Ectodermal cell (in vitro differentiated cells): ENCODE measurements at regions not wholly inside any gene's neighbourhood (a gene's known extent, or its start where the extent isn't known, plus 50 kb on each side); places are given as distances from the start of the nearest gene placed in this dataset.

ENCODE experiments used
- H3K27ac ChIP-seq: 2 replicates; pipeline ENCODE4 v1.7.0; 2013; ENCODE audit warnings: mild to moderate bottlenecking, low read depth, low read length; ENCODE audit not compliant: insufficient read depth, poor library complexity, severe bottlenecking
- H3K27me3 ChIP-seq: 2 replicates; pipeline ENCODE4 v1.7.0; 2013; ENCODE audit warnings: mild to moderate bottlenecking, low read length; ENCODE audit not compliant: insufficient read depth, control insufficient read depth, poor library complexity, severe bottlenecking
- H3K36me3 ChIP-seq: one replicate; pipeline ENCODE4 v1.7.0; 2013; ENCODE audit warnings: low read length; ENCODE audit not compliant: control insufficient read depth, insufficient read depth
- H3K4me1 ChIP-seq: one replicate; pipeline ENCODE4 v1.7.0; 2013; ENCODE audit warnings: low read length; ENCODE audit not compliant: control insufficient read depth, insufficient read depth
- H3K4me3 ChIP-seq: 2 replicates; pipeline ENCODE4 v1.7.0; 2013; ENCODE audit warnings: low read depth, low read length, control low read depth; ENCODE audit not compliant: insufficient read depth
- H3K9me3 ChIP-seq: 2 replicates; pipeline ENCODE4 v1.7.0; 2013; ENCODE audit warnings: mild to moderate bottlenecking, low read length, moderate library complexity; ENCODE audit not compliant: control insufficient read depth
- WGBS, 2 experiments: methylation state at CpG; one replicate each; pipeline ENCODE4 v1.1.7; 2013; ENCODE audit warnings: missing lambda C conversion rate in 2 of 2; 5-methylcytosine and 5-hydroxymethylcytosine counted together

GRCh38 chr3:73945541-73945940, 320.8 kb upstream of the PDZRN3 start:
- Histone ChIP-seq H3K27ac (no peak overlapping the region), H3K9me3 (no peaks in the 10 kb centered on the region), H3K4me1 (no peaks in the 10 kb centered on the region), H3K27me3 (no peaks in the 10 kb centered on the region), H3K36me3 (no peaks in the 10 kb centered on the region), H3K4me3 (no peak overlapping the region)
- WGBS, 2 experiments, result 93 to 97% methylated on average over 4 of the region's 4 CpGs

- no peaks in the 10 kb centered on the region for H3K4me1 ChIP-seq
- no peaks in the 10 kb centered on the region for H3K27me3 ChIP-seq
- H3K27ac ChIP-seq, result no peak overlapping the region
- H3K9me3 ChIP-seq, result no peaks in the 10 kb centered on the region
- H3K4me3 ChIP-seq, result no peak overlapping the region
- no peaks in the 10 kb centered on the region for H3K36me3 ChIP-seq
These were observed 315.2 kb upstream of the PDZRN3 start for GRCh38 chr3:73939985-73940384.

GRCh38 chr3:73933585-73933984, 308.8 kb upstream of the PDZRN3 start:
- Histone ChIP-seq H3K27ac (no peak overlapping the region), H3K9me3 (no peaks in the 10 kb centered on the region), H3K4me3 (no peak overlapping the region), H3K4me1 (no peaks in the 10 kb centered on the region), H3K36me3 (no peaks in the 10 kb centered on the region), H3K27me3 (no peaks in the 10 kb centered on the region)
- WGBS, 2 experiments, result 93 to 94% methylated on average over 3 of the region's 3 CpGs

GRCh38 chr3:73927203-73927570, 302.4 kb upstream of the PDZRN3 start:
- no peak overlapping the region for H3K27ac ChIP-seq
- H3K4me1 ChIP-seq, result no peaks in the 10 kb centered on the region
- WGBS, 2 experiments, result 73% methylated on average over 4 of the region's 4 CpGs; no CpG with 5 or more reads in 1 of the 2 experiments
- H3K9me3 ChIP-seq, result no peaks in the 10 kb centered on the region
- no peak overlapping the region for H3K4me3 ChIP-seq
- H3K27me3 ChIP-seq, result no peaks in the 10 kb centered on the region
- H3K36me3 ChIP-seq, result no peaks in the 10 kb centered on the region

GRCh38 chr3:73926360-73927202, 301.8 kb upstream of the PDZRN3 start:
- no peaks in the 10 kb centered on the region for H3K9me3 ChIP-seq
- 72 to 76% methylated on average over 5 of the region's 5 CpGs for WGBS, 2 experiments
- no peak overlapping the region for H3K4me3 ChIP-seq

GRCh38 chr3:73925011-73925410, 300.3 kb upstream of the PDZRN3 start:
- Histone ChIP-seq H3K4me3 (no peak overlapping the region), H3K27ac (no peak overlapping the region), H3K9me3 (no peaks in the 10 kb centered on the region), H3K36me3 (no peaks in the 10 kb centered on the region), H3K27me3 (no peaks in the 10 kb centered on the region), H3K4me1 (no peaks in the 10 kb centered on the region)
- WGBS, 2 experiments, result 95 to 96% methylated on average over 3 of the region's 3 CpGs

More at GRCh38 chr3:73926360-73927202, 301.8 kb upstream of the PDZRN3 start:
- H3K36me3 ChIP-seq, result no peaks in the 10 kb centered on the region
- no peak overlapping the region for H3K27ac ChIP-seq
- H3K27me3 ChIP-seq, result no peaks in the 10 kb centered on the region
- no peaks in the 10 kb centered on the region for H3K4me1 ChIP-seq

GRCh38 chr3:73924048-73924447, 299.3 kb upstream of the PDZRN3 start:
- no peaks in the 10 kb centered on the region for H3K4me1 ChIP-seq
- no peaks in the 10 kb centered on the region for H3K36me3 ChIP-seq
- no peak overlapping the region for H3K4me3 ChIP-seq
- no peak overlapping the region for H3K27ac ChIP-seq
- H3K27me3 ChIP-seq, result no peaks in the 10 kb centered on the region
- H3K9me3 ChIP-seq, result no peaks in the 10 kb centered on the region
- 91 to 92% methylated on average over 4 to 6 of the region's 6 CpGs for WGBS, 2 experiments

GRCh38 chr3:73917643-73918042, 292.9 kb upstream of the PDZRN3 start:
- Histone ChIP-seq H3K36me3 (no peaks in the 10 kb centered on the region), H3K27ac (no peak overlapping the region), H3K9me3 (no peaks in the 10 kb centered on the region), H3K4me3 (no peak overlapping the region), H3K4me1 (no peaks in the 10 kb centered on the region), H3K27me3 (no peaks in the 10 kb centered on the region)
- WGBS, 2 experiments, result 90 to 94% methylated on average over 2 of the region's 2 CpGs

GRCh38 chr3:73915886-73916285, 291.1 kb upstream of the PDZRN3 start:
- H3K36me3 ChIP-seq, result no peaks in the 10 kb centered on the region
- 97 to 100% methylated on average over 2 of the region's 2 CpGs for WGBS, 2 experiments
- no peak overlapping the region for H3K4me3 ChIP-seq
- H3K4me1 ChIP-seq, result no peaks in the 10 kb centered on the region
- H3K27ac ChIP-seq, result no peak overlapping the region
- H3K27me3 ChIP-seq, result no peaks in the 10 kb centered on the region
- H3K9me3 ChIP-seq, result no peaks in the 10 kb centered on the region

- H3K27me3 ChIP-seq, result no peaks in the 10 kb centered on the region
- H3K27ac ChIP-seq, result no peak overlapping the region
- H3K9me3 ChIP-seq, result no peaks in the 10 kb centered on the region
- WGBS, 2 experiments, result 97 to 100% methylated on average over 1 to 2 of the region's 3 CpGs
- H3K36me3 ChIP-seq, result no peaks in the 10 kb centered on the region
- H3K4me1 ChIP-seq, result no peaks in the 10 kb centered on the region
- no peak overlapping the region for H3K4me3 ChIP-seq
These were observed 283.5 kb upstream of the PDZRN3 start for GRCh38 chr3:73908218-73908617.
